Pulmonary artery endothelial cell (primary cell): ENCODE measurements at regions not wholly inside any gene's neighbourhood (a gene's known extent, or its start where the extent isn't known, plus 50 kb on each side); places are given as distances from the start of the nearest gene placed in this dataset.

Experiments
- DNase-seq: peaks from one replicate; pipeline ENCODE4 v3.0.0-alpha.2; 2011; ENCODE audit warnings: low read depth, low spot score

DNA sequence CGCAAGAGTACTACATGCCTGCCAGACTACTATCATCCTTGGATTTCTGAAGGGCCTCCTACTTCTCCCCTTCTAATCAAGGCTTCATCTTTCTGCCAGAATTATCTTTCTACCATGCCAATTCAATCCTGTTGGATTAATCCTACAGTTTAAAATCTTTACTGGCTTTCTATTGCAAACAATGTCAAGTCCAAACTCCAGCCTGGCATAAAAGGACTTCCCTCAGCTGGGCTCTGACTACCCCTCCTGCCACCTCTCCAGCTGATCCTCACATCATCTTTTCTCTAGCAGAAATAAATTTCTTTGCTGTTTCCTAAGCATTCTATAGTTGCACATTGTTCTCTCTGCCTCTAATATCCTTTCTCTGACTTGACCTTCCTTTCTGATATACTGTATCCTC lies 119.7 kb upstream of the RAD23B start:
- no peak for DNase-seq

- DNase-seq: no peak
Observed at GRCh38 chr9:107169796-107170195, 113.3 kb upstream of the RAD23B start.

DNA sequence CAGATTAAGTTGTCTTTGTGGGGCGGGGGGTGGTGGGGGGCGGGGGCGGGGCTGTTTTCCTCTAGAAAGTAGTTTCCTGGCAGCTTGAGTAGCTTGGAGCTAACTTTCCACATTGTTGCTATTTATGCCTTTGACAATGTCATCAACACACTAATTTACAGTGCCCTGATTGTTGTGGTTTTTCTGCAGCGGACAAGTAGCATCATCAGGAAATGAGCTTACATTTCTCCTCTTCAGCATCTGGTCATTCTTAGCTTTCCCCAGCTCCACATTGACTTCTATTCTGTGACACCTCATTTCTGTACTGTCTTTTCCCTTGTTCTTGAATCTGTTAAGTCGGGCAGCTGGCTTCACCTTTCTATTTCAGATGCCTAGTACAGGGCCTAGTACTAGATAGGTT lies 112.3 kb upstream of the RAD23B start:
- DNase-seq: no peak

- DNase-seq: peak; percentile 57
Observed at GRCh38 chr9:107172160-107172978, 110.7 kb upstream of the RAD23B start.

GRCh38 chr9:107172979-107173347 lies 110.1 kb upstream of the RAD23B start:
- no peak for DNase-seq

DNA sequence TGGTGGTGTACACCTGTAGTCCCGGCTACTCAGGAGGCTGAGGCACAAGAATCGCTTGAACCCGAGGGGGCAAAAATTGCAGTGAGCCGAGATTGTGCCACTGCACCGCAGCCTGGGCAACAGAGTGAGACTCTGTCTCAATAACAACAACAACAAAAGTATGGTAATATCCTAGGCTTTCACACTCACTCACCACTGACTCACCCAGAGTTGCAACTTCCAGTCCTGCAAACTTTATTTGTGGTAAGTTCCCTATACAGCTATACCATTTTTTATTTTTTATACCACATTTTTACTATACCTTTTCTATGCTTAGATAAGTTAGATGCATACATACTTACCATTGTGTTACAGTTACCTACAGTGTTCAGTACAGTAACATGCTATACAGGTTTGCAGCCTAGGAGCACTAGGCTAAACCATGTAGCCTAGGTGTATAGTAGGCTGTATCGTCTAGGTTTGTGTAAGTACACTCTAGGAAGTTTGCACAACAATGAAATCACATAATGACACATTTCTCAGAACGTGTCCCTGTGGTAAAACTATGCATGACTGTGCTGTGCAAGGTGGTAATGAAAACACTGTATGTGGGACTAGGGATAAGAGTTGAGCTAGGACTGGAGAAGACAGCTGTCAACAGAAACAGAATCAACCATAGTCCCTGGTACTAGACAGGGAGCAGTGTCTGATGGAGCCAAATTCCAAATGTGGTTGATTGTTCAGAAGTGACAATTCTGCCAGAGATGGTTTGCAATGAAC lies 109.5 kb upstream of the RAD23B start:
- DNase-seq: no peak

- DNase-seq: no peak
Observed at GRCh38 chr9:107174441-107174840, 108.6 kb upstream of the RAD23B start.

DNA sequence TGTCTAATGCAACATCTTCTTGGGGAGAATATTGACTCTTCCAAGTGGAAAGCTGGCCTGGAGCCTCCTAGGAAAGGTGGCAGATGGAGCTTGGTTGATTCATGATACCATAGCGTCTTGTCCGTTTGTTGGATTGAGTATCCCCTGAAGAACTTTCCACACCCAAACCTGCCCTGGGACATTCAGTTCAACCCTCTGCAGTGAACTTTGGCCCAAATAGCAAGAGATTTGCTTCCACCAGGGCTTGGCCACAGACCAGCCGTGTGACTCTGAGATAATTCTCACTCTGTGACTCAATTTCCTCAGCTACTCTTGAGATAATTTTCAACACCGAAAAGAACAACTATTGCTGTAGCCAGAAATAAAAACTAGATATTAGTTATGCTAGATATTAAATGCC lies 108.0 kb upstream of the RAD23B start:
- DNase-seq: no peak

- no peak for DNase-seq
Observed at GRCh38 chr9:107175816-107176435, 107.2 kb upstream of the RAD23B start.

DNA sequence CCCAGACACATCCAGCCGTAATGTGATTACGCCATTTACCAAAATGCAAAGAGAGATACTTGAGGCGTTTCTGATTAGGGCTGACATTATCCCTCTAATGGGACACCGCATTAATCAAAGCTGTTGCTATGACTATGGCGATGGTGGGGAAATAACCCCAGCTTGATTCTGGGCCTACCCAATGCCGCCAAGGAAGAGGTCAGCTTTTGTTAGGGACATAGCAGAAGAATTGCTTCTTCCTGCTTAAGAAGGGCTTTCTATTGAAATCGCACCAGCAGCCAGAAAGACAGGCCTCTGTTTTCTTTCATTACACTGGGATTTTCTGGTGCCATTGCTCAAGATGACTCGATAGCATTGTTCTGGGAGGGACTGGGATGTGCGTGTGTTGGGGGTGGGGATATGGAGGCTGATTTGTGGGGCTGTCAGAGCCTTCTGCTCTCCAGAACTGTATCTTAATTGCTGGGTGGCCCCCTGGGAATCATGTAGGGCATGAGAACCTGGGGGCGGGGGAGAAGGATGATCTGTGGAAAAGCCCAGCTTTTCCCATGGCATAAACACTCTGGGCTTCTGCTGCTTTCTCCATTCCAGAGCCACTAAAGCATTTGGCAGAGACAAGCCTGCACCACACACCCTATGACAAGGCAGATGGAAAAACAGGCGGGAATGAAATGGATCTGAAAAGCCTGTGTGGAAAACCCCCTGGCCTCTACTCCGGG lies 106.5 kb upstream of the RAD23B start:
- DNase-seq: no peak

DNA sequence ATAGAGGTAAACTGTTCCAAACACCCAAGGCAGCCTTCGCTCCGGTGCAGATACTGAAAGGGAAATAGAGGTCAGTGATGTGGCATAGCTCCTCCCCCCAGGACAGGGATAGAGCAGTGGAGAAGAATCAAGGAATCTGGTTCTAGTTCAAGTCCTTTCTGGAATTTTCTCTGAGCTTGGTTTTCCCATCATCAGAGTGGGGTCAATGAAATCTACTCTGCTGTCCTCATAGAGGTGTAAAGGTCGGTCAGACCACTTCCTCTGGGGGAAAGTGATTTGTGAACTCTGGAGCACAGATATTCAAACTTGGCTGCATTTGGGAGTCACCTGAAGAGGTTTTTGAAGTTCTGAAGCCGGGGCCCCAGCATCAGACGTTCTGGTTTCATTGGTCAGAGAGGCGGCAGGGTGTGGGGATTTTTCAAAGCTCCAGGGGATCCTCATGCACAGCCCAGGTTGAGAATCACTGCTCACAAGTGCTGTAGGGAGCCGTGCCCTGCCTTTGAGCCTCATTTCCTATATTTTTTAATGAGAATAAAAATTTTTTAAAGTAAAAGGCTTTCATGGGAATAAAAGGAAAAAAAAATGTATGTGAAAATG lies 105.7 kb upstream of the RAD23B start:
- DNase-seq: no peak

DNA sequence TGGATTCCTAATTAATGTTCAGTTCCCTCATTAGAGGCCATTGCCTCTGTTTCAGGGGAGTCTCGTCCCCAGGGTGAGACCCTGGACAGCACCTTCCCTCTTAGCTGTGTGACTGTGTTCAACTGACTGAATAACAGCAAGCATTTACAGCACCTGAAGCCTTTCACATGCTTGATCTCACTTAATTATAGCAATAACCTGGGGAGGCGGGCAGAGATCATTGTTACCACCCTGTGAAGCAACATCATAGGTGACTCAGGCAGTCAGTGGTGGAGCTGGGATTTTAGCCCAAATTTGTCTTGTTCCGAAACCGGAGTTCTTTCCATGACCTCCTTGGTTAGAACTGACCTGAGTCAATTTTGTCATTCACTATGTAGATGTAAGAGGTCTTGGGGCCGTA lies 105.2 kb upstream of the RAD23B start:
- DNase-seq: no peak

DNA sequence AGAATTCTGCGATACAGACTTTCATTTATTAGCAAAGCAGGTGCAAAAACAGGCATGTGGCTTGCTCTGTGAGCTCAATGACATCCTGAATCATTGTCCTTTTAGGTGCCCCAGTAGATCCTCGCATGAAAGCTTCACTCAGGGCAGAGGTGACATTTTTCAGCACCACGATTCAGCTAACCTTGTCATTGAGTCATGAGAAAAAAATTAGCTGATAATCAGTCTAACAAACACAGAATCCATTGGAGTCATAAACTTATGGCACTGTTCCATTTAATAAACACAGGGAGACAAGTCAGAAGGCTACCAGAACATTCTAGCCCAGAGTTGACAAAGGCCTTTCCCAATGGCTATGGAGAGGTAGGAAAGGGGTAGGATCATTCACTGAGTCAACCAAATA lies 104.8 kb upstream of the RAD23B start:
- no peak for DNase-seq

DNA sequence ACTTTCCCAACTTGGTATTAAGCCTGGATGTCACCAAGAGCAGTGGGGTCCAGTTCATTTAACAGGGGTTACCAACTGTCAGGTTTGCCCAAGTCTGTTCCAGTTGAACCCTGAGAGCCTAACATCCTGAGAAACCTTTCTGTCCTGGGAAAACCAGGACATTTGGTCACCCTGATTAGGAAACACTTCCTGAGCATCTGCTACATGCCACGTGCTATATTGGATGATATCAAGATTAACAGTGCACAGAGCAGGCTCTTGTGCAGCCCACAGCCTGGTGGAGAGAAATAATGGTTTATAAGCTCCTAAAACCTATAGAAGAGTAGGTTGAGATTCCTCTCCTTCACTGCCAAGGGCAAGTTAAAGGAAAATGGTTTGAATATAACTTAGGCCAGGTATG lies 102.9 kb upstream of the RAD23B start:
- DNase-seq: no peak

- DNase-seq: no peak
Observed at GRCh38 chr9:107183176-107183575, 99.9 kb upstream of the RAD23B start.

DNA sequence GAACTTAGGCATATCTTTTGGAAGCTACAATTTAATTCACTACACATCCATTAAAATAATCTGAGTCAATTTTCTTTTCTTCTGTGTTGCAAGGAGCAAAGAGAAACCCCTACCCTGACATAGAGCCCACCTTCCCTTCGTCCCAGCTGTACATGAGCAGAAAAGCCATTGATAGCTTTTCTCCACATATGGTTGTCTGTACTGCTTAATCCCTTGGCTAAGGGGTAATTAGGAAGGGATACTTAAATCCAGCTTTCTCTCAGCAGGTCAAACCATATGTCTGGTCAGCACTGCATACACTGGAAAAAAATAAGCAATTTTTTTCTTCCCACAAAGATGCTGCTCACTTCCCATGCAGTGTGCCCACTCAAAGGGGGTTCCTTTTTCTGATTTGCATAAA lies 94.7 kb upstream of the RAD23B start:
- no peak for DNase-seq

- no peak for DNase-seq
Observed at GRCh38 chr9:107190061-107190935, 92.8 kb upstream of the RAD23B start.

DNA sequence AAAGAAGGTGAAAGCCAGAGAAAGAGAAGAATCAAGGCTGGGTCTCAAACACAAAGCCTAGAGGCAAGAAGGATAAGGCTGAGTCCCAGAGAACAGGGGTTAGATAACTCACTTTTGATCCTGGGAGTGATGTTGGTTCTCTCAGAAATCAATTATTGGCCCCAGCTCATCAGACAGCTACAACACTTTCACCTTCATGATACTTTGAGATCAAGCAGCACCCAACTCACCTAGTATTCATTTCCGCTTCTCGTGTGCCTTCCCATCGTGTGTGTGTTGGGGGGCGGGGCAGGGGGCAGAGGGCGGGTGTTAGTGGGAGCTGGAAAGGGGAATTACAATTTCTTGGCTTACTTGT lies 92.2 kb upstream of the RAD23B start:
- DNase-seq: no peak

DNA sequence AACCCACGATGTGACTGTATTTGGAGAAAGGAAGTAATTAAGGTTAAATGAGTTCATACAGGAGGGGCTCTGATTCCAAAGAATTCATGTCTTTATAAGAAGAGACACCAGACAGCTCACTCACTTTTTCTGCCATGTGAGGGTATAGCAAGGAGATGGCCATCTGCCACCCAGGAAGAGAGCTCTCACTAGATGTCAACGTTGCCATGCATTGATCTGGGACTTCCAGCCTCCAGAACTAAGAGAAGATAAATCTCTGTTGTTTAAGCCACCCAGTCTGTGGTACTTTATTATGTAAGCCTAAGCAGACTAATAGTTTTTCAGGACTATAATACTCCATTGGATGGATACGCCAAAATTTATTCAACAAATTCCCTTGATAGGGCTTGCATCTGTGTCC lies 89.8 kb upstream of the RAD23B start:
- no peak for DNase-seq

GRCh38 chr9:107198718-107199117 lies 84.4 kb upstream of the RAD23B start:
- DNase-seq: no peak

GRCh38 chr9:107208121-107208520 lies 75.0 kb upstream of the RAD23B start:
- DNase-seq: no peak
